Endothelial cell of umbilical vein (primary cell): ENCODE measurements at regions not wholly inside any gene's neighbourhood (a gene's known extent, or its start where the extent isn't known, plus 50 kb on each side); places are given as distances from the start of the nearest gene placed in this dataset.

ENCODE experiments used
- BruUV-seq: library from RNA; stranded (reverse); fragments of 400-500 nt; replicated peaks from 2 replicates; lab custom pipeline; 2021; lab: Mats Ljungman, UMichigan
- CTCF ChIA-PET: fragments of 300-600, 350-600 bp; sonication (Branson Sonifier 250); formaldehyde crosslinking; loops from one replicate; lab custom pipeline; 2021; ENCODE audit warnings: antibody characterized with exemption, inconsistent platforms; lab: Charles Lee
- POLR2A ChIA-PET: fragments of 300-600, 350-600 bp; sonication (Branson Sonifier 250); formaldehyde crosslinking; loops from one replicate; lab custom pipeline; 2021; ENCODE audit warnings: antibody characterized with exemption, inconsistent platforms; lab: Charles Lee
- DNase-seq: peaks from one replicate; pipeline ENCODE4 v3.0.0-alpha.2; 2011; ENCODE audit warnings: low read depth, low spot score
- FAIRE-seq: peaks from 2 replicates; lab custom pipeline; 2011; peaks lifted over from hg19 to GRCh38; lab: Jason Lieb, UNC
- H2AFZ ChIP-seq: 2 replicates; pipeline ENCODE4 v1.6.0; 2012; ENCODE audit warnings: low read depth, low read length, control low read depth, inconsistent platforms
- H3K27ac ChIP-seq: 2 replicates; pipeline ENCODE4 v1.5.1; 2011; ENCODE audit warnings: low read depth, mild to moderate bottlenecking, control low read depth, low read length, moderate library complexity; ENCODE audit not compliant: insufficient read depth
- H3K27me3 ChIP-seq, 2 experiments: 2 replicates each; pipeline versions ENCODE4 v1.6.0 to v1.6.1; 2011; ENCODE audit warnings: low read length in 2 of 2, mixed read lengths in 1 of 2; ENCODE audit not compliant: control insufficient read depth in 2 of 2, insufficient read depth in 2 of 2
- H3K36me3 ChIP-seq, 2 experiments: 2 replicates in 1 of 2; 3 replicates in 1 of 2; pipeline ENCODE4 v1.5.1; 2011; ENCODE audit warnings: low read length in 2 of 2, mild to moderate bottlenecking in 1 of 2, moderate library complexity in 1 of 2; ENCODE audit not compliant: control insufficient read depth in 2 of 2, insufficient read depth in 2 of 2; ENCODE audit errors: extremely low read depth in 1 of 2
- H3K4me1 ChIP-seq: 3 replicates; pipeline ENCODE4 v1.5.1; 2011; ENCODE audit warnings: mild to moderate bottlenecking, low read length; ENCODE audit not compliant: control insufficient read depth, insufficient read depth; ENCODE audit errors: extremely low read depth
- H3K4me2 ChIP-seq: 2 replicates; pipeline ENCODE4 v1.6.1; 2011; ENCODE audit warnings: low read length, control low read depth, mixed read lengths; ENCODE audit not compliant: insufficient read depth
- H3K4me3 ChIP-seq, 3 experiments: fragments of 200-600 bp in 1 of 3; sonication (generic), shearing (Covaris generic) in 1 of 3; replicated peaks in 1 of 3; 2 replicates each; pipeline ENCODE4 v1.5.1; 2011 to 2016; ENCODE audit warnings: control low read depth in 3 of 3, low read length in 3 of 3, mild to moderate bottlenecking in 2 of 3, inconsistent platforms in 1 of 3, low read depth in 1 of 3, moderate library complexity in 1 of 3; ENCODE audit not compliant: insufficient read depth in 1 of 3
- H3K79me2 ChIP-seq: 2 replicates; pipeline ENCODE4 v1.6.0; 2012; ENCODE audit warnings: low read length, inconsistent platforms; ENCODE audit not compliant: control insufficient read depth, insufficient read depth
- H3K9ac ChIP-seq: replicated peaks from 2 replicates; pipeline ENCODE3; 2011; ENCODE audit warnings: low read length, control low read depth; ENCODE audit not compliant: insufficient read depth; ENCODE audit errors: extremely low read depth
- H3K9me1 ChIP-seq: replicated peaks from 3 replicates; pipeline ENCODE4 v1.6.0; 2011; ENCODE audit warnings: mild to moderate bottlenecking, low read length; ENCODE audit not compliant: control insufficient read depth, insufficient read depth; ENCODE audit errors: extremely low read depth
- H3K9me3 ChIP-seq: replicated peaks from 2 replicates; pipeline ENCODE4 v1.5.1; 2012; ENCODE audit warnings: low read length, inconsistent platforms; ENCODE audit not compliant: control insufficient read depth, insufficient read depth
- H4K20me1 ChIP-seq: replicated peaks from 2 replicates; pipeline ENCODE3; 2011; ENCODE audit warnings: mild to moderate bottlenecking, low read length; ENCODE audit not compliant: control insufficient read depth, insufficient read depth; ENCODE audit errors: extremely low read depth
- CTCF ChIP-seq, 2 donors: IDR thresholded peaks; 1 replicate in 1 of 2; 2 replicates in 1 of 2; pipeline ENCODE4 v1.5.1; 2011; ENCODE audit warnings: low read length in 2 of 2, mild to moderate bottlenecking in 2 of 2, moderate library complexity in 2 of 2, control low read depth in 1 of 2, inconsistent platforms in 1 of 2, low read depth in 1 of 2; ENCODE audit not compliant: insufficient read depth in 1 of 2; ENCODE audit errors: extremely low read depth in 1 of 2
- EZH2 ChIP-seq: IDR thresholded peaks from 2 replicates; pipeline ENCODE4 v1.6.1; 2012; ENCODE audit warnings: borderline replicate concordance, low read depth, mild to moderate bottlenecking, moderate library complexity, low read length, inconsistent platforms; ENCODE audit not compliant: severe bottlenecking
- FOS ChIP-seq: IDR thresholded peaks from 2 replicates; pipeline ENCODE4 v1.6.1; 2011; ENCODE audit warnings: mild to moderate bottlenecking, low read length, moderate library complexity, borderline replicate concordance; ENCODE audit not compliant: insufficient read depth
- GATA2 ChIP-seq: IDR thresholded peaks from 2 replicates; pipeline ENCODE4 v1.7.0; 2011; ENCODE audit warnings: low read depth, mild to moderate bottlenecking, moderate library complexity, mixed read lengths, low read length; ENCODE audit not compliant: insufficient read length, insufficient read depth
- JUN ChIP-seq: IDR thresholded peaks from 2 replicates; pipeline ENCODE4 v1.6.1; 2011; ENCODE audit warnings: borderline replicate concordance, low read depth; ENCODE audit not compliant: insufficient read length, insufficient read depth
- MYC ChIP-seq: IDR thresholded peaks from one replicate; pipeline ENCODE4 v1.6.1; 2011; ENCODE audit warnings: mild to moderate bottlenecking, low read depth, low read length
- POLR2A ChIP-seq: IDR thresholded peaks from 2 replicates; pipeline ENCODE4 v1.6.1; 2012; ENCODE audit warnings: low read depth, mild to moderate bottlenecking, control low read depth, low read length
- POLR2AphosphoS5 ChIP-seq: IDR thresholded peaks from 2 replicates; pipeline ENCODE4 v1.6.1; 2012; ENCODE audit warnings: low read depth, mild to moderate bottlenecking, control low read depth, low read length, moderate library complexity; ENCODE audit not compliant: insufficient read depth
- dilution Hi-C: fragments of 300-500 bp; cut with MboI; formaldehyde crosslinking; loops from one replicate; pipeline ENCODE4 v1.15.0; 2019; ENCODE audit warnings: low sequenced_read_pairs; ENCODE audit not compliant: extremely low pct_ligation_motif_present
- intact Hi-C: fragments of 100-400 bp; cut with micrococcal nuclease; formaldehyde crosslinking; loops from one replicate; pipeline ENCODE4 v1.10.0; 2022
- TF ChIP-seq, protein P1 (sequence below): IDR thresholded peaks from 2 replicates; pipeline ENCODE4 v1.6.1; 2011; ENCODE audit not compliant: insufficient read depth, insufficient read length

- Histone ChIP-seq H3K4me3 (no peak overlapping the region), H3K36me3 (no peaks in the 10 kb centered on the region), H3K9me3 (no peaks in the 10 kb centered on the region), H3K9me1 (no peaks in the 10 kb centered on the region), H3K9ac (no peak overlapping the region), H3K27me3 (no peaks in the 10 kb centered on the region), H4K20me1 (no peaks in the 10 kb centered on the region), H3K4me2 (no peak overlapping the region), H3K4me1 (no peaks in the 10 kb centered on the region), H3K79me2 (no peaks in the 10 kb centered on the region), H3K27ac (no peak overlapping the region), H2AFZ (no peak overlapping the region)
- DNase-seq: no peak
- TF ChIP-seq POLR2A (no peak), JUN (no peak), POLR2AphosphoS5 (no peak), GATA2 (no peak), EZH2 (no peak), MYC (no peak), FOS (no peak), CTCF (IDR thresholded peaks at IDR 0.05; ENCODE audit: extremely low read depth in 1 of 2, insufficient read depth in 1 of 2, low read depth in 1 of 2, low read length in 2 of 2) (no peak)
- TF ChIP-seq, protein P1, sequence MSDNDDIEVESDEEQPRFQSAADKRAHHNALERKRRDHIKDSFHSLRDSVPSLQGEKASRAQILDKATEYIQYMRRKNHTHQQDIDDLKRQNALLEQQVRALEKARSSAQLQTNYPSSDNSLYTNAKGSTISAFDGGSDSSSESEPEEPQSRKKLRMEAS: no peak
- intact Hi-C loops (no loop called here), dilution Hi-C loops (no loop called here)
- no peak for FAIRE-seq
- no TSS peak for BruUV-seq
- ChIA-PET CTCF (no interaction called here), POLR2A (no interaction called here)
Measured at GRCh38 chr22:49525360-49525759, 302.3 kb downstream of the BRD1 start.
